HL-60 (cell line): ENCODE measurements at regions not wholly inside any gene's neighbourhood (a gene's known extent, or its start where the extent isn't known, plus 50 kb on each side); places are given as distances from the start of the nearest gene placed in this dataset.
"Not testable (repeated sequence)": the region's sequence is repeated elsewhere in the genome, so short reads cannot be mapped to it uniquely, and the experiment has no call there.

Experiments used
- DNase-seq, 2 experiments: peaks; one replicate each; pipeline ENCODE4 v3.0.0-alpha.2; 2010 to 2020; ENCODE audit warnings: low read depth in 1 of 2, low spot score in 1 of 2
- H3K27ac ChIP-seq: fragments of 250-450 bp; sonication (Bioruptor Pico); replicated peaks from 2 replicates; pipeline ENCODE4 v1.5.1; 2020; ENCODE audit warnings: mild to moderate bottlenecking, moderate library complexity
- H3K27me3 ChIP-seq: fragments of 250-450 bp; sonication (Bioruptor Pico); 2 replicates; pipeline ENCODE4 v1.5.1; 2021; ENCODE audit warnings: mild to moderate bottlenecking, moderate library complexity; ENCODE audit not compliant: insufficient read depth, poor library complexity, severe bottlenecking
- H3K4me3 ChIP-seq: replicated peaks from 2 replicates; pipeline ENCODE4 v1.5.1; 2011; ENCODE audit warnings: mild to moderate bottlenecking, control low read depth, low read length; ENCODE audit not compliant: insufficient read depth
- CTCF ChIP-seq: IDR thresholded peaks from one replicate; pipeline ENCODE4 v1.5.1; 2011; ENCODE audit warnings: low read length, control low read depth, inconsistent platforms; ENCODE audit not compliant: insufficient read depth
- GABPA ChIP-seq: IDR thresholded peaks from 2 replicates; pipeline ENCODE4 v1.6.1; 2012; ENCODE audit warnings: low read depth
- POLR2AphosphoS5 ChIP-seq: IDR thresholded peaks from 2 replicates; pipeline ENCODE4 v1.6.1; 2012; ENCODE audit warnings: low read depth
- REST ChIP-seq: IDR thresholded peaks from 2 replicates; pipeline ENCODE4 v1.6.1; 2012; ENCODE audit warnings: low read depth; ENCODE audit not compliant: insufficient replicate concordance
- SPI1 ChIP-seq: IDR thresholded peaks from 2 replicates; pipeline ENCODE4 v1.6.1; 2012; ENCODE audit warnings: low read depth, mild to moderate bottlenecking, borderline replicate concordance

DNA sequence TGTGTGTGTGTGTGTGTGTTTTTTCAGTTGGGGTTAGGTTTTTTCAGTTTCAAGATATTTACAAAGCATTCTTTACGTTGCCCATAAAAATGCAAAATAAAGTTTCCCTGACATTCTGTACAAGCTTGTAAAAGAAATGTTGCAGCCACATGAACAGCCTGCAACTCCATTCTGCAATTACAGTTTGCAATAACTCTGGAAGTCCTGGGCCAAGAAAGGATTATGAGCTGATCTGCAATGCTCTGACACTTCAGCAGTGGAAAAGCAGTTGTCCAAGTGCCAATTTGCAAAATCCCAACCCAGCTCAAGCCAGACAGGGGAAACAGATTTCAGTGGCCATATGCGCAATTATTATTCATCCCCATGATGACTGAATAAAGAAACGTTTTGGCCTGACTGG lies 322.1 kb downstream of the MEX3B start:
- no peak overlapping the region for H3K27ac ChIP-seq
- DNase-seq: no peak

GRCh38 chr15:81723113-81723651 lies 322.6 kb downstream of the MEX3B start:
- H3K4me3 ChIP-seq: no peak overlapping the region
- H3K27ac ChIP-seq: no peak overlapping the region
- TF ChIP-seq REST (no peak), GABPA (no peak), SPI1 (no peak), POLR2AphosphoS5 (no peak), CTCF (no peak)

More for the DNA sequence above, 322.1 kb downstream of the MEX3B start:
- no peaks in the 10 kb centered on the region for H3K27me3 ChIP-seq
- TF ChIP-seq REST (no peak), SPI1 (no peak), CTCF (no peak), GABPA (no peak)
- H3K4me3 ChIP-seq: no peak overlapping the region

DNA sequence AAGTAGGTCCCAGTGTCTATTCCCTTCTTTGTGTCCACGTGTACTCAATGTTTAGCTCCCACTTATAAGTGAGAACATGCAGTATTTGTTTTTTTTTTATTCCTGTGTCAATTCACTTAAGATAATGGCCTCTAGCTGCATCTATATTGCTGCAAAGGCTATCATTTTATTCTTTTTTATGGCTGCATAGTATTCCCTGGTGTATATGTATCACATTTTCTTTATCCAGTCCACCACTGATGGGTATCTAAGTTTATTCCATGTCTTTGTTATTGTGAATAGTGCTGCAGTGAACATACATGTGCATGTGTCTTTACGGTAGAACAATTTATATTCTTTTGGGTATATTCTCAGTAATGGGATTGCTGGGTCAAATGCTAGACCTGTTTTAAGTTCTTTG lies 329.4 kb downstream of the MEX3B start:
- not testable (repeated sequence) for H3K4me3 ChIP-seq, H3K27me3 ChIP-seq, H3K27ac ChIP-seq, DNase-seq

More at GRCh38 chr15:81723113-81723651, 322.6 kb downstream of the MEX3B start:
- H3K27me3 ChIP-seq: no peaks in the 10 kb centered on the region
- no peak for DNase-seq

DNA sequence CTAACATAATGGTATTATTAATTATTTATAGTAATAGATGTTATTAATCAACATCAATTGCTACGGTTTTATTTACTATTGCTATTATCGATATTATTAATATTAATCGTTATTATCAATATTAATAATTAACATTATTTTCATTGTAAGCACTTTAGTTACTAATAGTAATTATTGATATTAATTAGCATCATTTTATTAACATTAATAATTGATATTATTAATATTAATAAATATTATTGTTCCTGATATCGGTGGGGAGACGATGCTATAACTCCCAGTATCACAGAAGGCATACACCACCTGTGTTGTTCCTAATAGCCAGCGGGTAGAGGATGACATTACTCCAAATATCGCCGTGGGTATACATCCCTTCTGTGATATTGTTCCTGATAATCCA lies 335.5 kb downstream of the MEX3B start:
- no peak for TF ChIP-seq REST
- Histone ChIP-seq H3K27me3 (no peaks in the 10 kb centered on the region), H3K27ac (no peak overlapping the region), H3K4me3 (no peak overlapping the region)
- no peak for DNase-seq

DNA sequence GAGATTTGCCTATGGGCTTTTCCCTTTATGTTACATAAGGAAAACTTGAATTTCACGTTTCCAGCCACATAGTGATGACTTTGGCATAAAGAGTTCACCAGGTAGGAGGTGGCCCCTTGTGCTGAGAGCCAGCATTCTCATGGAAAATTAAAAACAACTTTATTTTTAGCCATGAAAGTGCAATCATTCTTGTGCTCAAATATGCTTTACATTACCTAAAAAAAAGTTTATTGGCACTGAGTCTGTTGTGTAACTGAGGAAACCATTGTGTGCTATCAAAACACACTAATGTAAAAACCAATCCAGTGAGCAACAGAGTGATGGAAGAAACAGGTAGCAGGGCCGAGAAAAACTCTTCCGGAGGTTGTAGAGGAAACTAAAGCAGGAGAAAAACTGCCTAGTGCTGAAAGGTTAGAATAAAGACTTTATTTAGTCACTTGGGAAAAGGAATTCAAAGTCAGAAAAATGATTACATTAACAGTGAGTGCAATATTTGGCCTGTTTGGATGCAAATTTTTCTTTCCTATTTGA lies 332.9 kb upstream of the TMC3 start:
- not testable (repeated sequence) for H3K27ac ChIP-seq, H3K27me3 ChIP-seq, DNase-seq, H3K4me3 ChIP-seq

DNA sequence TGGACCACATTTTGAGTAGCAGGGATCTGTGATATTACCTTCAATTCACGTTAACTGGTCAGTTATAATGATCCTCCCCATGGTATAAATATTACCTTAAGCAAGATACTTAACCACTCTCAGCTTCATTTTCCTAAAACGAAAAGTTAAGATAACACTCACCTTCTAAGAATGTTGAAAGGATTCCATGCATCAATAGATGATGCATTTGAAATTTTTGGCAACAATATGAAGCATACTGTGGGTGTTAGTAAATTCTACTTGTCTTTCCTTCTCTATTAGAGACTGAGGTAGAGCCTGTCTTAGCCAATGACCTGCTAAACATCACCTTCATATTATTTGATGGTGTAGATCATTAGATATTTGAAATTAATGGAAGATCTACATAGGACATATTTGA lies 331.7 kb upstream of the TMC3 start:
- H3K4me3 ChIP-seq, DNase-seq, H3K27ac ChIP-seq, H3K27me3 ChIP-seq: not testable (repeated sequence)
